ENCODE measurements at regions not wholly inside any gene's neighbourhood (a gene's known extent, or its start where the extent isn't known, plus 50 kb on each side); places are given as distances from the start of the nearest gene placed in this dataset.

DNA sequence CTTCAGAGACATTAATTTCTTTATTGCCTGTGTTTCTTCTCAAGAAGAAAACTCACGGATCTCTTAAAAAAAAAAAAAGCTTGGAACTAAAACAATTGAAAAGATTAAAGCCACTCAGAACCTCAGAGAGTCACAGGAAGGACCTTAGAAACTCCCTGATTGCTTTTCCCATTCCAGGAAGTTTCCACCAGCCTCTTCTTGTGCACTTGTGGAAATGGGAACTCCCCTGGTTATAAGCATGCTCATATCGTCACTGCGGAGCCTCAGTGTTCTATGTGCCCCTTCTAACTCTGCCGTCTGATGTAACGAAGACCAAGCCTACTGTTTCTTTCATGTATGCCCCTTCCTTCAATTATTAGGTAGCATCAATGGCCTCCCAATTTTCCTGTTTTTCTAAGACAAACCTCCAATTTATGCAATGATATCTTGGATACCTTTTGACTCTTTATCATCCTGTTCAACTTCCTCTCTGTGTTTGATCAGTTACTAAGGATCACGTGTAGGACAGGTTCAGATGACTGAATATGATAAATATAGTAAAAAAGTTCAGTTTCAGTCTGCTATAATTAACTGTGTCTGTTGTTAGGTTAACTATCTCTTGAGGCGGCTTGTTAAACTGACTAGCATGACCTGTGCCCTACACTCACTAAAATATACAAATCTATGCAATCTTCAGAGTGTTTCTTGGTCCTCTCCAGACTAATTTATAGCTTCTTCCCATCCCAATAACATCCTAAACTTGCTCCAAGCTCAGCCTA is 593.7 kb upstream of the CHAC2 start:
- CTCF ChIA-PET: interaction anchor here (0.6 kb wide), 1 partner anchor 548 kb away, joined by 4 read pairs; no protein-coding TSS in a partner anchor
- Mint-ChIP-seq H3K36me3 (ENCODE audit: insufficient read depth, unreplicated experiment) (no peaks in the 10 kb centered on the region), H3K4me1 (ENCODE audit: insufficient read depth, unreplicated experiment) (no peaks in the 10 kb centered on the region), H3K4me3 (ENCODE audit: unreplicated experiment) (no peak overlapping the region), H3K9me3 (ENCODE audit: unreplicated experiment) (no peaks in the 10 kb centered on the region), H3K27ac (ENCODE audit: low read depth, unreplicated experiment) (no peak overlapping the region), H3K27me3 (ENCODE audit: insufficient read depth, unreplicated experiment) (no peaks in the 10 kb centered on the region)
- BruUV-seq (replicated peaks): no TSS peak
- DNase-seq (ENCODE audit: unreplicated experiment): no peak
- intact Hi-C loops (cut with micrococcal nuclease): no loop called here
- POLR2A ChIA-PET: no interaction called here
- TF ChIP-seq, protein P1, sequence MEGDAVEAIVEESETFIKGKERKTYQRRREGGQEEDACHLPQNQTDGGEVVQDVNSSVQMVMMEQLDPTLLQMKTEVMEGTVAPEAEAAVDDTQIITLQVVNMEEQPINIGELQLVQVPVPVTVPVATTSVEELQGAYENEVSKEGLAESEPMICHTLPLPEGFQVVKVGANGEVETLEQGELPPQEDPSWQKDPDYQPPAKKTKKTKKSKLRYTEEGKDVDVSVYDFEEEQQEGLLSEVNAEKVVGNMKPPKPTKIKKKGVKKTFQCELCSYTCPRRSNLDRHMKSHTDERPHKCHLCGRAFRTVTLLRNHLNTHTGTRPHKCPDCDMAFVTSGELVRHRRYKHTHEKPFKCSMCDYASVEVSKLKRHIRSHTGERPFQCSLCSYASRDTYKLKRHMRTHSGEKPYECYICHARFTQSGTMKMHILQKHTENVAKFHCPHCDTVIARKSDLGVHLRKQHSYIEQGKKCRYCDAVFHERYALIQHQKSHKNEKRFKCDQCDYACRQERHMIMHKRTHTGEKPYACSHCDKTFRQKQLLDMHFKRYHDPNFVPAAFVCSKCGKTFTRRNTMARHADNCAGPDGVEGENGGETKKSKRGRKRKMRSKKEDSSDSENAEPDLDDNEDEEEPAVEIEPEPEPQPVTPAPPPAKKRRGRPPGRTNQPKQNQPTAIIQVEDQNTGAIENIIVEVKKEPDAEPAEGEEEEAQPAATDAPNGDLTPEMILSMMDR (IDR thresholded peaks at IDR 0.05; ENCODE audit: unreplicated experiment): no peak

DNA sequence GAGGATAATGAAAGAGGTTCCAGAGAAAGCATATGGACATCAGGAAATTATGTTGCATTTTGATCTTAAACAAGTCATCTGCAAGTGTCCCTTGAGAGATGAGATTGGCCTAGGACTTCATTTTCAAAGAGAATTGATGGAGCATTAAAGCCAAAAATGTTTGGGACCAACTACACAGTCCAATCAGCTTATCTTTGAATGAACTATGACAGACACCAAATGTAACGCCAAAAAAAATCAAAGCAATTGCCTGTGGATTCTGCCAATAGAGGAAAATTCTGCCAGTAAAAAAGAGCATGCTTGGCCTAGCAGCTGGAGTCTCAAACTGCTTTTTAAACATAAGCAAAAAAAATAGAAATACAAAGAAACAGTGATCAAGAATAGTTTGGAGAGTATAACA is 594.5 kb upstream of the CHAC2 start:
- no peak for DNase-seq (ENCODE audit: unreplicated experiment)
- BruUV-seq (replicated peaks): no TSS peak
- CTCF ChIA-PET: interaction anchor here (0.6 kb wide), 1 partner anchor 548 kb away, joined by 4 read pairs; no protein-coding TSS in a partner anchor
- POLR2A ChIA-PET: no interaction called here
- Mint-ChIP-seq H3K27me3 (ENCODE audit: insufficient read depth, unreplicated experiment) (no peaks in the 10 kb centered on the region), H3K4me3 (ENCODE audit: unreplicated experiment) (no peak overlapping the region), H3K4me1 (ENCODE audit: insufficient read depth, unreplicated experiment) (no peaks in the 10 kb centered on the region), H3K9me3 (ENCODE audit: unreplicated experiment) (no peaks in the 10 kb centered on the region), H3K27ac (ENCODE audit: low read depth, unreplicated experiment) (no peak overlapping the region), H3K36me3 (ENCODE audit: insufficient read depth, unreplicated experiment) (no peaks in the 10 kb centered on the region)
- intact Hi-C loops (cut with micrococcal nuclease): no loop called here
- TF ChIP-seq, protein P1 (IDR thresholded peaks at IDR 0.05; ENCODE audit: unreplicated experiment): no peak

DNA sequence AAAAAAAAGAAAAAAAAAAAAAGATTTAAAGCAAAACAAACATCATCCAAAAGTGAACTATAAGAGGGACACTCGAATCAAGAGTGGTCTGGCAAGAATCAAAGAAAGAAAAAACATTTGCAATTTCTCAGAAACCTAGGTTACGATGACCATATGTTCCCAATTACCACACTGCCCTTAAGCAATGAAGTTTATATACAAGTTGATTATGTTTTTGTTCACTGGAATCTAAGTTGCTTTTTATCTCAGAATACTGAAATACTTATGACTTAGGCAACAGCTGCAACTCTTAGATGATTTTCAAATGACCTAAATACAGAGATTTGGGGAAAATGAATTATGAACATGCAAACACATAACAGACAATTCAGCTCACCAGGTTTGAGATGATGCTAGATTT is 597.1 kb upstream of the CHAC2 start:
- intact Hi-C loops (cut with micrococcal nuclease): no loop called here
- ChIA-PET CTCF (no interaction called here), POLR2A (no interaction called here)
- Mint-ChIP-seq H3K36me3 (ENCODE audit: insufficient read depth, unreplicated experiment) (no peaks in the 10 kb centered on the region), H3K27ac (ENCODE audit: low read depth, unreplicated experiment) (no peak overlapping the region), H3K4me1 (ENCODE audit: insufficient read depth, unreplicated experiment) (no peaks in the 10 kb centered on the region), H3K9me3 (ENCODE audit: unreplicated experiment) (no peaks in the 10 kb centered on the region), H3K27me3 (ENCODE audit: insufficient read depth, unreplicated experiment) (no peaks in the 10 kb centered on the region), H3K4me3 (ENCODE audit: unreplicated experiment) (no peak overlapping the region)
- no peak for DNase-seq (ENCODE audit: unreplicated experiment)
- TF ChIP-seq, protein P1 (IDR thresholded peaks at IDR 0.05; ENCODE audit: unreplicated experiment): no peak
- no TSS peak for BruUV-seq (replicated peaks)

DNA sequence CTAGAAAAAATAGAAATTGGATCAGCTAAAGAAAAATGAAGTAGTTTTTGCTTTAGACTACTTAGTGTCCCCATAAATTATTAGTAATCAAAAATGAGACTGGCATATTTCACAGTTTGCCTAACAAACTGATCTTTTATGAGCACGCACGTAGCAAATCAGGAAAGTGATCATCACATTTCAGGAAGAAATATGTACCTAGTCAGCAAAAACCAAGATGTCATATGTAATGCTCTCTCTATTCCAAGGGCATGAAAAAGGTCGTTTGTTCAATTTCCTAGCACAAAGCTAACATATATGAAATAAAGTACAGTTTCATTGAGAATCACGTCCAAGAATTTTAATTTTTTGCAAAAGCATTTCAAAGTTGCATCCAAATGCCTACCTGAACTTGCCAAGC is 600.4 kb upstream of the CHAC2 start:
- no peaks in the 10 kb centered on the region for H3K27me3 Mint-ChIP-seq (ENCODE audit: insufficient read depth, unreplicated experiment)
- no peaks in the 10 kb centered on the region for H3K36me3 Mint-ChIP-seq (ENCODE audit: insufficient read depth, unreplicated experiment)
- TF ChIP-seq, protein P1 (IDR thresholded peaks at IDR 0.05; ENCODE audit: unreplicated experiment): no peak
- no peak for DNase-seq (ENCODE audit: unreplicated experiment)
- no peaks in the 10 kb centered on the region for H3K4me1 Mint-ChIP-seq (ENCODE audit: insufficient read depth, unreplicated experiment)
- H3K4me3 Mint-ChIP-seq (ENCODE audit: unreplicated experiment): no peak overlapping the region
- BruUV-seq (replicated peaks): no TSS peak
- POLR2A ChIA-PET: no interaction called here
- no peak overlapping the region for H3K27ac Mint-ChIP-seq (ENCODE audit: low read depth, unreplicated experiment)
- H3K9me3 Mint-ChIP-seq (ENCODE audit: unreplicated experiment): peaks cover 8% of the 10 kb centered on the region
- intact Hi-C loops (cut with micrococcal nuclease): no loop called here
- CTCF ChIA-PET: no interaction called here
